ENCODE measurements at regions not wholly inside any gene's neighbourhood (a gene's known extent, or its start where the extent isn't known, plus 50 kb on each side); places are given as distances from the start of the nearest gene placed in this dataset.
"Not testable (repeated sequence)": the region's sequence is repeated elsewhere in the genome, so short reads cannot be mapped to it uniquely, and the experiment has no call there.

DNA sequence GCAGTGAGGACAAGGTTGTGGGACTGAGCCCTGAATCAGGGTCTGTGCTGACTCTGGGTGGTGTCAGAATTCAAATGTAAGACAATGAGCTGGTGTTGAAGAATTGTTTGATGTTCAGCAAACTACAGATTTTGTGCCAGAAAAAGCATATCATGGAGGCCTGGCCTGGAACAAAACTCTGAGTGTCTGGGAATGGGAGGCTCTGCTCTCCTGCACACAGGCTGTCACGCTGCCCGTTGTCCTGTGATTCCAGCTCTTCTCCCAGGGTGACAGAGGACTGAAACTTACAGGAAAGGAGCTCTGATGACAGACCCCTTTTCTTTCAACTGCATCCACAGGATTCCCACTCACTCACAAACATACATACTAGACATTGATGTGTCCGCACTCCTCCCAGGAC, 120.1 kb downstream of the ZNF486 start:
- no peak for DNase-seq

- DNase-seq: peak; percentile 11
Observed at GRCh38 chr19:20285876-20286275, 118.9 kb downstream of the ZNF486 start.

DNA sequence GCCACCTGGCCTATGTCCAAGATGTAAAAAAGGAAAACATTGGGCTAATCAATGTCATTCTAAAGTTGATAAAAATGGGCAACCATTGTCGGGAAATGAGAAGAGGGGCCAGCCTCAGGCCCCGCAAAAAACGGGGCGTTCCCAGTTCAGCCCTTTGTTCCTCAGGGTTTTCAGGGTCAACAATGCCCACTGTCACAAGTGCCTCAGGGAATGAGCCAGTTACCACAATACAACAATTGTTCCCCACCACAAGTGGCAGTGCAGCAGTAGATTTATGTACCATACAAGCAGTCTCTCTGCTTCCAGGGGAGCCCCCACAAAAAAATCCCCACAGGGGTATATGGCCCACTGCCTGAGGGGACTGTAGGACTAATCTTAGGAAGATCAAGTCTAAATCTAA, 112.5 kb downstream of the ZNF486 start:
- no peak for DNase-seq

DNA sequence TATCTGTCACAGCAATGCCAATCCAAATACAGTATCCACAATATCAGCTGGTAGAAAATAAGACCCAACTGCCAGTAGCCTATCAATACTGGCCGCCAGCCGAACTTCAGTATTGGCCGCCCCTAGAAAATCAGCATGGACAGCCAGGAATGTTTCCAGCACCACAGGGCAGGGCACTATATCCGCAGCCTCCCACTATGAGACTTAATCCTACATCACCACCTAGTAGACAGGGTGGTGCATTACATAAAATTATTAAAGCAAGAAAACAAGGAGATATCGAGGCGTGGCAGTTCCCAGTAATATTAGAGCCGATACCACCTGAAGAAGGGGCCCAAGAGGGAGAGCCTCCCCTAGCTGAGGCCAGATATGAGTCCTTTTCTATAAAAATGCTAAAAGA, 111.3 kb downstream of the ZNF486 start:
- DNase-seq: no peak

DNA sequence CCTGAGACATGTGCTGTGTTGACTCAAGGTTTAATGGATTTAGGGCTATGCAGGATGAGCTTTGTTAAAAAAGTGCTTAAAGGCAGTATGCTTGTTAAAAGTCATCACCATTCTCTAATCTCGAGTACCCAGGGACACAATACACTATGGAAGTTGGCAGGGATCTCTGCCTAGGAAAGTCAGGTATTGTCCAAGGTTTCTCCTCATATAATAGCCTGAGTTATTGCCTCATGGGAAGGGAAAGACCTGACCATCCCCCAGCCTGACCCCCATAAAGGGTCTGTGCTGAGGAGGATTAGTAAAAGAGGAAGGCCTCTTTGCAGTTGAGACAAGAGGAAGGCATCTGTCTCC, 109.7 kb downstream of the ZNF486 start:
- not testable (repeated sequence) for DNase-seq

DNA sequence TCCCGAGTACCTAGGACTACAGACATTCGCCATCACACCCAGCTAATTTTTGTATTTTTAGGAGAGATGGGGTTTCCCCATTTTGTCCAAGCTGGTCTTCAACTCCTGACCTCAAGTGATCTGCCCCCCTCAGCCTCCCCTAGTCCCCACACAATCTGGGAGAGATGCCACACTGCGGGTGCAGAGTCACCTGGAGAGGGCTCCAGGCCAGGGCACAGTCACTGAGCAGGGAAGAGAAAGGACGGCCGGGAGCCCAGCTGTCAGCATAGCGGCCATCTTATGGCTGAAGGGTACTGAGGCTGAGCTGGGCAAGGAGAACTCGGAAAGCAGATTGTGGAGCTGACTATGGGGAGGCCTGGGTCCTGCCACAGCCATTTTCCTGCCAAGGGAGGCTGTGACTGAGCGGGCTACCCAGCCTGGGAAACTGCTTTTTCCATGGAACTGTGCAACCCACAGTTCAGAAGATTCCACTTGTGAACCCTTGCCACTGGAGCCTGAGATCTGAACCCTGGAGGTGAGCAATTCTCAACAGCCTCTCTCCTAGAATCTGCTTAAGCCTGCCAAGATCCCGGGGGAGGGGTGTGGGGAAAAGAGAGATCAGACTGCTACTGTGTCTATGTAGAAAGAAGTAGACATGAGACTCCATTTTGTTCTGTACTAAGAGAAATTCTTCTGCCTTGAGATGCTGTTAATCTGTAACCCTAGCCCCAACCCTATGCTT, 109.2 kb downstream of the ZNF486 start:
- DNase-seq: no peak

DNA sequence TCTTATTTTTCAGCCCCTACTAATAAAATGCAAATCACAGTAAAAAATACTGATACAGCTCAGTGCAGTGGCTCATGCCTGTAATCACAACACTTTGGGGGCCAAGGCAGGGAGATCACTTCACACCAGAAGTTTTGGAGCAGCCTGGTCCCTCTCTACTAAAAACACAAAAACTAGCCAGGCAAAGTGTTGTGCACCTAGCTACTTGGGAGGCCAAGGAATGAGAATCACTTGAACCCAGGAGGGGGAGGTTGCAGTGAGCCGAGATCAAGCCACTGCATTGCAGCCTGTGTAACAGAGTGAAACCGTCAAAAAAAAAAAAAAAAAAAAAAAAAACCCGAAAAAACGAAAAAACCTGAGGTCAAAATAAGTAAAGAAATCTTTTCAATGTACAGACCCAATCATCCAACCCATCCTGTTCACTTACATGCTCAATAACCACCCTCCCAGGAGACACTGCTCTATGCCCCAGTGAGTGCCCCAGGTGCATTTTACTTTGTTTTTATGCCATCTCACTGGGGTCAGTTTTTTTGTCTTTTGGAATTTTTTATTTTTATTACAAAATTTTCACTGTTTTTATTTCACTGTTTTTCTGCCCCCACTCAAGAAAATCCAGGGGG, 107.0 kb downstream of the ZNF486 start:
- no peak for DNase-seq

DNA sequence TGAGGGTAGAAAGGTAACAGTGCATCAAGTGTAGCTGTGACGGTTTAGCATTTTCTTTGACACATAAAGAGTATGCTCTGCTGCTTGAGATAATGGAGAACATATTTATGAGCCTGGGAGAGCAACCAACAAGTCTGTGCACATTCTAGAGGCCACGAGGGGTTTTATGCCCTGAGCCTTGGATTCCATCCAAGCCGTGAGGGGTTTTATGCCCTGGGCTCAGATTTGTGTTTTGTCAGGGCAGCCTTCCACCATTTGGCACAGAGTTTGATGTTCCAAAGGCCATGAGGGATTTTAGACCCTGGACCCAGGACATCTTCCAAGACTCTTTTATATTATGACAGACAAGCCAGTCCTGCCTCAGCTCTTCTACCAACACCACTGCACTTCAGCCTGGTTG, 106.4 kb downstream of the ZNF486 start:
- DNase-seq: peak; percentile 30

DNA sequence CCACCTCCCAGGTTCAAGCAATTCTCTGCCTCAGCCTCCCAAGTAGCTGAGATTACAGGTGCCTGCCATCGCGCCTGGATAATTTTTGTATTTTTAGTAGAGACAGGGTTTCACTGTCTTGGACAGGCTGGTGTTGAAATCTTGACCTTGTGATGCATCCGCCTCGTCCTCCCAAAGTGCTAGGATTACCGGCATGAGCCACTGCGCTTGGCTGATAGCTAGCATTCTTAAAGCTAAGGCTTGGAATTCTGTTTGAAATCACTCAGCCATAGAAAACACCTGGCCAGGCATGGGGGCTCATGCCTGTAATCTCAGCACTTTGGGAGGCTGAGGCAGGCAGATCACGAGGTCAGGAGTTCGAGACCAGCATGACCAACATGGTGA, 105.6 kb downstream of the ZNF486 start:
- not testable (repeated sequence) for DNase-seq

DNA sequence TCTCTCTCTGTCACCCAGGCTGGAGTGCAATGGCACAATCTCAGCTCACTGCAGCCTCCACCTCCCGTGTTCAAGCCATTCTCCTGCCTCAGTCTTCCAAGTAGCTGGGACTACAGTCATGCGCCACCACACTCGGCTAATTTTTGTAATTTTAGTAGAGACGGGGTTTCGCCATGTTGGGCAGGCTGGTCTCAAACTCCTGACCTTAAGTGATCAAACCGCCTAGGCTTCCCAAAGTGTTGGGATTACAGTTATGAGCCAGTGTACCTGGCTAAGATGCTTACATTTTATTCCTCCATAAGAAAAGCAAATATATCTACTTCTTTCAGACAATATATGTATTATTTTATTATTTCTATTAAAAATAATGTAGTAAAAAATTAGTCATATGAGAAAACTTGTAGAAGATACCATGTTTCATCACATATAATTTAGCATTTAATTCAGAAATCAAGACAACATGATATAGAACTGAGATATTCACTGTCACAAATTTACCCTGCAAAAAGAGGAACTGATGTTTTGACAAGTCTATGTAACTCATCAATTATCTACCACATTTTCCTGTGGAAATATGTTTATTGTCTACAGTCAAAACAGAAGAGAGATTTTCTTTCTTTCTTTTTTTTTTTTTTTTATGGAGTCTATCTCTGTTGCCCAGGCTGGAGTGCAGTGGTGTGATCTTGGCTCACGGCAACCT, 105.1 kb downstream of the ZNF486 start:
- not testable (repeated sequence) for DNase-seq

- DNase-seq: no peak
Observed at GRCh38 chr19:20271215-20271926, 104.4 kb downstream of the ZNF486 start.

DNA sequence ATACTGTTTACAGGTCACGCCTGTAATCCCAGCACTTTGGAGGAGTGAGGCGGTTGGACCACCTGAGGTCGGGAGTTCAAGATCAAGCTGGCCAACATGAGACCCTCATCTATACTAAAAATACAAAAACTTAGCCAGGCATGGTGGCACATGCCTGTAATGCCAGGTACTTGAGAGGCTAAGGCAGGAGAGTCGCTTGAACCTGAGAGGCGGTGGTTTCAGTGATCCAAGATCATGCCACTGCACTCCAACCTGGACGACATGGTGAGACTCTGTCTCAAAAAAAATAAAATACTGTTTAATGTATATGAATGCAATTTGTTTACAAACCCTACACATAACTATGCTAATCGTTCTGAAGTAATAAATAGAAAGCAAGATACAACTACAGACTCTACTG, 102.4 kb downstream of the ZNF486 start:
- DNase-seq: no peak

GRCh38 chr19:20261513-20261912, 94.5 kb downstream of the ZNF486 start:
- not testable (repeated sequence) for DNase-seq

DNA sequence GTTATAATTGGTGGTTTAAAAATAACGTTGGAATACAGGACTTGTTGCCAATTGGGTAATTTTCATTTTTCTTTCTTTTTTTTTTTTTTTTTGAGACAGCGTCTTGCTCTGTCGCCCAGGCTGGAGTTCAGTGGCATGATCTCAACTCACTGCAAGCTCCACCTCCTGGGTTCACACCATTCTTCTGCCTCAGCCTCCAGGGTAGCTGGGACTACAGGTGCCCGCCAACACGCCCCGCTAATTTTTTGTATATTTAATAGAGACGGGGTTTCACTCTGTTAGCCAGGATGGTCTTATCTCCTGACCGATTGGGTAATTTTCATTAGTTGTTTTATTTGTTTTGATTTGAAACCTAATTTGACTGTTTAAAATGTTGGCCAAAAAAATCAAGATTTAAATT, 93.7 kb downstream of the ZNF486 start:
- not testable (repeated sequence) for DNase-seq

- no peak for DNase-seq
Observed at GRCh38 chr19:20259615-20260014, 92.6 kb downstream of the ZNF486 start.

DNA sequence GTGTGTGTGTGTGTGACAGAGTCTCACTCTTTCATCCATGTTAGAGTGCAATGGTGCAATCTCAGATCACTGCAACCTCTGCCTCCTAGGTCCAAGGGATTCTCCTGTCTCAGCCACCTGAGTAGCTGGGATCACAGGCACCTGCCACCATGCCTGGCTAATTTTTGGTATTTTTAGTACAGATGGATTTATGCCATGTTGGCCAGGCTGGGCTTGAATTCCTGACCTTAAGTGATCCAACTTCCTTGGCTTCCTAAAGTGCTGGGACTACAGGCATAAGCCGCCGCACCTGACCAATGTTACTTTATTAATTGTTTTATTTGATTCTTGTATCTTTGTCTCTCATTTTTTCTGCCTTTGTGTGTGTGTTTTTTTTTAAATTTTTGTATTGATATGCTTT, 89.6 kb downstream of the ZNF486 start:
- no peak for DNase-seq

- no peak for DNase-seq
Observed at GRCh38 chr19:20254121-20254520, 87.1 kb downstream of the ZNF486 start.

DNA sequence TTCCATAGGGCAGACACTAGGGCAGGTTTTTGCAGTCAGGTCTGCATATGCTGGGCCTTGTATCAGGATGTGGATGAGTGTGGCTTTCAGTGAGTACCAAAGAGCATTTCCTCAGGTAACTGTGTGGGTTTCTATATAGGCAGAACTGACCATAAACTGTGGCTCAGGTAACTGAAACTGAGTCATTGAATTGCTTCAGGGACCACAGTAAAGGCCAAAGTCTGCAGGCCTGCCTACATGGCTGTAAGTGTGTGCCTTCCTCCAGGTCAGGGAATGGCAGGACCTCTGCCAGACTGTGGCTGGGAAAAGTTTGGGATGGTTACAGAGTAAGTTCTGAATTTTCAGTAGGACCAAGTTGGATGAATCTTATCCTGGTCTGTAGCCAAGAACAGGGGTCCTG, 85.6 kb downstream of the ZNF486 start:
- DNase-seq: no peak

DNA sequence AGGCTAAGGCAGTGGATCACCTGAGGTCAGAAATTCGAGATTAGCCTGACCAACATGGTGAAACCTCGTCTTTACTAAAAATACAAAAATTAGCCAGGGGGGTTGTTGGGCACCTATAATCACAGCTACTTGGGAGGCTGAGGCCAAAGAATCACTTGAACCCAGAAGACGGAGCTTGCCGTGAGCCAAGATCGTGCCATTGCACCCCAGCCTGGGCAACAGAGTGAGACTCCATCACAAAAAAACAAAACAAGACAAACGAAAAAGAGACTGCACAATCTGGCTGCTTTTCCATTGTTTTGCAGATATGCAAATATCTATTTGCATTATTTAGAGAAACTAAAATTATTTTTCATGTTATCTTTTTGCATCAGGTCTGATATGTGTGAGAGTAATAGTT, 83.6 kb downstream of the ZNF486 start:
- no peak for DNase-seq

GRCh38 chr19:20250121-20250520, 83.1 kb downstream of the ZNF486 start:
- no peak for DNase-seq
